T-cell (primary cell): ENCODE measurements at regions not wholly inside any gene's neighbourhood (a gene's known extent, or its start where the extent isn't known, plus 50 kb on each side); places are given as distances from the start of the nearest gene placed in this dataset.

Experiments used
- ATAC-seq, 4 experiments: fragments of 200-7000 bp in 3 of 4; fragments of 150-1000 bp in 1 of 4; cut with Tn5 transposase; replicated peaks in 1 of 4; 1 replicate in 3 of 4; 2 replicates in 1 of 4; pipeline ENCODE4 v1.10.0; 2021; ENCODE audit warnings: moderate library complexity in 3 of 4, mild to moderate bottlenecking in 2 of 4, moderate number of reproducible peaks in 1 of 4
- CTCF ChIA-PET, 2 donors: fragments of 300-600 bp; sonication (Branson Sonifier 250); formaldehyde crosslinking; loops; one replicate each; lab custom pipeline; 2022; ENCODE audit warnings: antibody characterized with exemption in 2 of 2; lab: Charles Lee
- POLR2A ChIA-PET, 2 donors: fragments of 300-600 bp; sonication (Branson Sonifier 250); formaldehyde crosslinking; loops; one replicate each; lab custom pipeline; 2022; ENCODE audit warnings: antibody characterized with exemption in 2 of 2; lab: Charles Lee
- DNase-seq, 35 experiments: peaks; one replicate each; pipeline versions ENCODE4 v3.0.0 to v3.0.0-alpha.2; 2013 to 2023
- H3K27ac ChIP-seq: one replicate; pipeline ENCODE4 v1.5.1; 2013; ENCODE audit warnings: low read length
- H3K27me3 ChIP-seq, 2 experiments: replicated peaks in 1 of 2; 1 replicate in 1 of 2; 2 replicates in 1 of 2; pipeline versions ENCODE4 v1.6.1 to v1.7.0; 2013; ENCODE audit warnings: low read length in 1 of 2, mixed read lengths in 1 of 2; ENCODE audit not compliant: control insufficient read depth in 2 of 2, insufficient read depth in 2 of 2; ENCODE audit errors: extremely low read depth in 1 of 2
- H3K36me3 ChIP-seq, 2 donors: 1 replicate in 1 of 2; 2 replicates in 1 of 2; pipeline versions ENCODE4 v1.6.1 to v1.7.0; 2013; ENCODE audit warnings: low read length in 1 of 2; ENCODE audit not compliant: control insufficient read depth in 2 of 2, insufficient read depth in 1 of 2; ENCODE audit errors: extremely low read depth in 1 of 2
- H3K4me1 ChIP-seq, 2 experiments: 1 replicate in 1 of 2; 2 replicates in 1 of 2; pipeline versions ENCODE4 v1.6.1 to v1.7.0; 2013; ENCODE audit warnings: low read length in 2 of 2, mixed read lengths in 1 of 2; ENCODE audit not compliant: insufficient read depth in 2 of 2, control insufficient read depth in 1 of 2; ENCODE audit errors: extremely low read depth in 1 of 2
- H3K4me3 ChIP-seq, 2 donors: 1 replicate in 1 of 2; 2 replicates in 1 of 2; pipeline versions ENCODE4 v1.5.1 to v1.7.0; 2013; ENCODE audit warnings: mild to moderate bottlenecking in 2 of 2, low read length in 1 of 2, moderate library complexity in 1 of 2; ENCODE audit not compliant: control insufficient read depth in 1 of 2; ENCODE audit errors: extremely low read depth in 1 of 2
- H3K9me3 ChIP-seq: 2 replicates; pipeline ENCODE4 v1.7.0; 2013
- H3K27ac Mint-ChIP-seq, 2 donors: one replicate each; pipeline ENCODE4 v1.8.0; 2020 to 2021; ENCODE audit warnings: mild to moderate bottlenecking in 2 of 2, mixed read lengths in 2 of 2
- H3K27me3 Mint-ChIP-seq, 2 donors: one replicate each; pipeline ENCODE4 v1.8.0; 2021 to 2022; ENCODE audit warnings: mixed read lengths in 2 of 2
- H3K36me3 Mint-ChIP-seq: one replicate; pipeline ENCODE4 v1.8.0; 2021; ENCODE audit warnings: mixed read lengths
- H3K4me1 Mint-ChIP-seq, 3 donors: one replicate each; pipeline ENCODE4 v1.8.0; 2020 to 2022; ENCODE audit warnings: mixed read lengths in 3 of 3, mild to moderate bottlenecking in 1 of 3
- H3K4me3 Mint-ChIP-seq, 3 donors: one replicate each; pipeline ENCODE4 v1.8.0; 2020 to 2022; ENCODE audit warnings: mild to moderate bottlenecking in 3 of 3, mixed read lengths in 3 of 3, moderate library complexity in 3 of 3
- H3K9me3 Mint-ChIP-seq, 3 donors: one replicate each; pipeline ENCODE4 v1.8.0; 2020 to 2022; ENCODE audit warnings: mixed read lengths in 3 of 3
- WGBS: methylation state at CpG from one replicate; pipeline ENCODE4 v1.1.5; 2013; ENCODE audit warnings: missing lambda C conversion rate; ENCODE audit not compliant: insufficient coverage; 5-methylcytosine and 5-hydroxymethylcytosine counted together

DNA sequence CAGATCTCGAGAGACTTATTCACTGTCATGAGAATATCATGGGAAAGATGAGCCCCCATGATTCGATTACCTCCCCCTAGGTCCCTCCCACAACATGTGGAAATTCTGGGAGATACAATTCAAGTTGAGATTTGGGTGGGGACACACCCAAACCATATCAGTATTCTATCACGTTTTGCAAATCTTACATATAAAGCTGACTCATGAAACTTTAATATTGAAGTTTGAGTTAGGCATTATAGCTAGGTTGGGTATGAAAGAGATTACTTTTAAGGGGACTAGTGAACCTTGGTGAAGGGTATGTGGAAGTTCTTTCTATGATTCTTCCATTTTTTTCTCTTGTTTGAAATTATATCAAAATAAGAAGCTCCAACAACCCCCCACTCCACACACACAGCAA, 117.7 kb upstream of the RASGRP1 start:
- Mint-ChIP-seq H3K4me3 (peak overlapping the region in 1 of 3 donors; percentile 68), H3K4me1 (peaks cover 65 to 86% (median 81%) of the 10 kb centered on the region in 3 donors), H3K9me3 (no peaks in the 10 kb centered on the region), H3K27ac (no peak overlapping the region), H3K27me3 (no peaks in the 10 kb centered on the region), H3K36me3 (no peaks in the 10 kb centered on the region)
- no peak overlapping the region for H3K27ac ChIP-seq
- H3K9me3 ChIP-seq = no peaks in the 10 kb centered on the region
- DNase-seq (no peak), ATAC-seq (no peak)
- no peaks in the 10 kb centered on the region for H3K36me3 ChIP-seq
- WGBS = no CpG with 5 or more reads among the region's 3 CpGs
- no peaks in the 10 kb centered on the region for H3K27me3 ChIP-seq
- ChIA-PET CTCF (interaction anchor here (0.6 to 9.8 kb wide), 18 partner anchors 8 to 147 kb away, joined by 3 to 249 read pairs (median 5); partner anchors contain the start of gene RASGRP1 (in 2 of the 2)), POLR2A (interaction anchor here (0.7 to 1.1 kb wide), 5 partner anchors 30 to 748 kb away, joined by 3 to 6 read pairs (median 4); no protein-coding TSS in a partner anchor)
- no peak overlapping the region for H3K4me3 ChIP-seq
- H3K4me1 ChIP-seq = peaks cover 47 to 48% of the 10 kb centered on the region in 2 experiments

- CTCF ChIA-PET = interaction anchor here (0.6 to 9.8 kb wide), 20 partner anchors 7 to 209 kb away, joined by 3 to 249 read pairs (median 5); partner anchors contain the start of gene RASGRP1 (in 2 of the 2)
- WGBS = 100% methylated on average over 1 of the region's 2 CpGs
- peak overlapping the region in 1 of 3 donors; percentile 68 for H3K4me3 Mint-ChIP-seq
Observed at GRCh38 chr15:38682861-38683260, 118.2 kb upstream of the RASGRP1 start.

GRCh38 chr15:38683382-38684242, 119.0 kb upstream of the RASGRP1 start:
- H3K36me3 ChIP-seq = no peaks in the 10 kb centered on the region
- Mint-ChIP-seq H3K9me3 (no peaks in the 10 kb centered on the region), H3K4me3 (peak overlapping the region in 2 of 3 donors; percentile 57 to 68), H3K4me1 (peaks cover 69 to 86% (median 85%) of the 10 kb centered on the region in 3 donors), H3K27me3 (no peaks in the 10 kb centered on the region), H3K27ac (peak overlapping the region; percentile 91 to 98), H3K36me3 (no peaks in the 10 kb centered on the region)
- H3K27me3 ChIP-seq = no peaks in the 10 kb centered on the region
- no peaks in the 10 kb centered on the region for H3K9me3 ChIP-seq
- H3K27ac ChIP-seq = peak overlapping the region; percentile 67
- ChIA-PET POLR2A (interaction anchor here (0.9 to 1.5 kb wide), 6 partner anchors 11 to 122 kb away, joined by 3 to 7 read pairs (median 4); no protein-coding TSS in a partner anchor), CTCF (interaction anchor here (0.6 to 9.8 kb wide), 39 partner anchors 8 to 328 kb away, joined by 3 to 249 read pairs (median 5); partner anchors contain the start of genes RASGRP1 (in 2 of the 2) and FAM98B (in 1 of the 2))
- DNase-seq (peak in 34 of 35 experiments; percentile 46 to 88 (median 67)), ATAC-seq (peak; percentile 47 to 60 (median 50))
- no peak overlapping the region for H3K4me3 ChIP-seq
- H3K4me1 ChIP-seq = peaks cover 59 to 60% of the 10 kb centered on the region in 2 experiments
- 57% methylated on average over 1 of the region's 2 CpGs for WGBS

More at GRCh38 chr15:38682861-38683260, 118.2 kb upstream of the RASGRP1 start:
- H3K4me3 ChIP-seq = no peak overlapping the region
- no peaks in the 10 kb centered on the region for H3K9me3 Mint-ChIP-seq
- H3K27ac Mint-ChIP-seq = peak overlapping the region; percentile 91 to 98
- no peaks in the 10 kb centered on the region for H3K36me3 ChIP-seq
- peaks cover 66 to 86% (median 82%) of the 10 kb centered on the region in 3 donors for H3K4me1 Mint-ChIP-seq
- H3K36me3 Mint-ChIP-seq = no peaks in the 10 kb centered on the region
- no peaks in the 10 kb centered on the region for H3K9me3 ChIP-seq
- no peak overlapping the region for H3K27ac ChIP-seq
- no peaks in the 10 kb centered on the region for H3K27me3 ChIP-seq
- ATAC-seq (no peak), DNase-seq (no peak)
- no peaks in the 10 kb centered on the region for H3K27me3 Mint-ChIP-seq
- POLR2A ChIA-PET = interaction anchor here (0.7 to 1.1 kb wide), 5 partner anchors 30 to 747 kb away, joined by 3 to 6 read pairs (median 4); no protein-coding TSS in a partner anchor
- H3K4me1 ChIP-seq = peaks cover 52 to 53% of the 10 kb centered on the region in 2 experiments

DNA sequence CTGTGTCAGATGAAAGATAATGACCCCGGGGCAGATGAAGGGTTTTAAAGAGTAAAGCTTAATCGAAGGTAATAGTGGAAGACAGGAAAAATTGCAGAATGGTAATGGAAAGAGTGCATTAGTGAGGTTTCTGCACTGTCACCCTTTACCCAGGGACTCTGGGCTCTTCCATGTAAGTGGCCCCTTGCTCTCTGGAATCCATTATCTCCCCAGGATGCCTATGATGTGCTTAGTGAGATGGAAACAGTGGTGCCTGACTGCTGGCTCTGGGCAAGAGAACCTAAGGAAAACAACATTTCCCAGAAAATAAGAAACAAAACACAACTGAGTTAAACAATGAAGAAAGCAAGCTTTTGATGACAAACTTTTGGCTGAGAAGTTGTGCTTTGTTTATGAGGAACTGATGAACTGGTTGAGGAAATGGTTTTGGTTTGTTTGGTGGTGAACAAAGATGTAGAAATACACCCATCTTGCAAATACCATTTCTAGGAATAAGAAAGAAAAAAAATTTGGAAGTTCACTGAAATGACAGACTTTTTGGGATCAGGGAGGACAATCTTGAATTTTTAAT, 119.9 kb upstream of the RASGRP1 start:
- Histone ChIP-seq H3K27me3 (no peaks in the 10 kb centered on the region), H3K9me3 (no peaks in the 10 kb centered on the region), H3K27ac (peak overlapping the region; percentile 67), H3K4me3 (peak overlapping the region in 1 of 2 donors; percentile 17), H3K36me3 (no peaks in the 10 kb centered on the region), H3K4me1 (peaks cover 68 to 69% of the 10 kb centered on the region in 2 experiments)
- ATAC-seq = no peak
- no peaks in the 10 kb centered on the region for H3K36me3 Mint-ChIP-seq
- POLR2A ChIA-PET = interaction anchor here (0.9 to 1.5 kb wide), 3 partner anchors 12 to 123 kb away, joined by 3 to 7 read pairs (median 4); no protein-coding TSS in a partner anchor
- peak overlapping the region; percentile 91 to 98 for H3K27ac Mint-ChIP-seq
- no peaks in the 10 kb centered on the region for H3K9me3 Mint-ChIP-seq
- no peak for DNase-seq
- peaks cover 74 to 87% (median 86%) of the 10 kb centered on the region in 3 donors for H3K4me1 Mint-ChIP-seq
- no peaks in the 10 kb centered on the region for H3K27me3 Mint-ChIP-seq
- H3K4me3 Mint-ChIP-seq = peak overlapping the region; percentile 45 to 68 (median 57)
- 31% methylated on average over 2 of the region's 2 CpGs for WGBS
- CTCF ChIA-PET = interaction anchor here (0.6 to 9.8 kb wide), 33 partner anchors 7 to 329 kb away, joined by 3 to 249 read pairs (median 4); partner anchors contain the start of genes RASGRP1 (in 2 of the 2) and FAM98B (in 1 of the 2)

DNA sequence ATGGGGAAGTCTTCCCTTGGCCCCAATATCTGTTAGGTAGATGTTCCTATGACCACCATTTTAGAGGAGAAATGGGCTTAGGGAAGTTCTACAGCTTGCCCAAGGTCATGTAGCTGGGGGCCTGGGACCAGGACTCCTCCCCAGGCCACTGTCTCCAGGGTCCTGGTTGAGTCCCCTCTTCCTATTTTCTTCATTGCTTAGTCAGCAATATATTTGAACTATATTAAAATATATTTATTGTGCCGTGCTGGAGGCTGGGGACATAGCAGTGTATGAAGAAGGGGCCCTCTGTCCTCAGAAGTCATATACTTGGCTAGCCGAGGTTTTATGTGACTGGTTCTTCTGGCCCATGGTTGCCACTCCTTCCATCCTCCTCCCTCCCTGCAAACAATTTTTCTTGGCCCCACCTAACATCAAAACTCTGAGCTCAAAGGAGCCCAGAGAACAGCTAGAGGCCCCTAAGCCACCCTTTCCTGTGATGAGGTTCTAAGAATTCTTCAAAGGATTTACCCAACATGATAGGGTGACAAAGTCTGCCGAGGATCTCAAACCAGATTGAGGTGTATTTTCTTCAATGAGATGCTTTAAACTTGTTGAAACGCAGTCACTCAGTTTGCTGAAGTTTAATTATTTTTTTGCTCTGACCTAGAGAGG, 121.2 kb upstream of the RASGRP1 start:
- Histone ChIP-seq H3K4me3 (no peak overlapping the region), H3K27ac (peak overlapping the region; percentile 67), H3K4me1 (peaks cover 81 to 82% of the 10 kb centered on the region in 2 experiments), H3K9me3 (no peaks in the 10 kb centered on the region), H3K27me3 (no peaks in the 10 kb centered on the region), H3K36me3 (no peaks in the 10 kb centered on the region)
- H3K36me3 Mint-ChIP-seq = no peaks in the 10 kb centered on the region
- peaks cover 87 to 93% (median 93%) of the 10 kb centered on the region in 3 donors for H3K4me1 Mint-ChIP-seq
- H3K9me3 Mint-ChIP-seq = no peaks in the 10 kb centered on the region
- POLR2A ChIA-PET = interaction anchor here (0.5 to 2.2 kb wide), 7 partner anchors 33 to 1904 kb away, joined by 3 to 11 read pairs (median 4); no protein-coding TSS in a partner anchor
- peak overlapping the region; percentile 91 to 98 for H3K27ac Mint-ChIP-seq
- ATAC-seq (peak; percentile 67 to 87 (median 74)), DNase-seq (peak in 31 of 35 experiments; percentile 14 to 77 (median 52))
- H3K4me3 Mint-ChIP-seq = peak overlapping the region; percentile 49 to 68 (median 54)
- no peaks in the 10 kb centered on the region for H3K27me3 Mint-ChIP-seq
- CTCF ChIA-PET = interaction anchor here (0.6 to 9.8 kb wide), 21 partner anchors 8 to 245 kb away, joined by 3 to 249 read pairs (median 5); partner anchors contain the start of gene RASGRP1 (in 2 of the 2)
- WGBS = no CpG with 5 or more reads among the region's 4 CpGs
